ENCODE measurements at regions not wholly inside any gene's neighbourhood (a gene's known extent, or its start where the extent isn't known, plus 50 kb on each side); places are given as distances from the start of the nearest gene placed in this dataset.

DNA sequence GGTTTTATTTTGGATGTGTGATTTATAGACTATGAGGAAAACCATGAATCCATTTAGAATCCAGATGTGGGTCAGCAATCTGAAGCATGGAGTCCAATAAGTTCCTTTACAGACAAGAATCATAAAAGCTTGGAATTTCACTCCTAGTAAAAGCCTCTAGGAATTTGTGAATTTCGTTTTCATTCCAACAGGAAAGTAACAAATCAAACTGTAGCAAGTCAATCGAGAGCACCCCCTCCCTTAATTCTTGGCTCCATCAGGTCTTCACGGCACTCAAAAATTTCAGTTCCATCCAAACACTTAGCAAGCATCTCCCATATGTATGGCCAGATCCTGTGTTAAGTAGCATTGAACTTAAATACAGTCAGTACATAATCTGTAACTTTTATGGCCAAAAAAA is 143.6 kb upstream of the POU2AF2 start:
- H3K4me3 ChIP-seq: no peak overlapping the region
- TF ChIP-seq, protein P1, sequence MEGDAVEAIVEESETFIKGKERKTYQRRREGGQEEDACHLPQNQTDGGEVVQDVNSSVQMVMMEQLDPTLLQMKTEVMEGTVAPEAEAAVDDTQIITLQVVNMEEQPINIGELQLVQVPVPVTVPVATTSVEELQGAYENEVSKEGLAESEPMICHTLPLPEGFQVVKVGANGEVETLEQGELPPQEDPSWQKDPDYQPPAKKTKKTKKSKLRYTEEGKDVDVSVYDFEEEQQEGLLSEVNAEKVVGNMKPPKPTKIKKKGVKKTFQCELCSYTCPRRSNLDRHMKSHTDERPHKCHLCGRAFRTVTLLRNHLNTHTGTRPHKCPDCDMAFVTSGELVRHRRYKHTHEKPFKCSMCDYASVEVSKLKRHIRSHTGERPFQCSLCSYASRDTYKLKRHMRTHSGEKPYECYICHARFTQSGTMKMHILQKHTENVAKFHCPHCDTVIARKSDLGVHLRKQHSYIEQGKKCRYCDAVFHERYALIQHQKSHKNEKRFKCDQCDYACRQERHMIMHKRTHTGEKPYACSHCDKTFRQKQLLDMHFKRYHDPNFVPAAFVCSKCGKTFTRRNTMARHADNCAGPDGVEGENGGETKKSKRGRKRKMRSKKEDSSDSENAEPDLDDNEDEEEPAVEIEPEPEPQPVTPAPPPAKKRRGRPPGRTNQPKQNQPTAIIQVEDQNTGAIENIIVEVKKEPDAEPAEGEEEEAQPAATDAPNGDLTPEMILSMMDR (IDR thresholded peaks at IDR 0.05): no peak
- H3K27ac ChIP-seq: no peak overlapping the region
- no peak for DNase-seq (ENCODE audit: low spot score)

DNA sequence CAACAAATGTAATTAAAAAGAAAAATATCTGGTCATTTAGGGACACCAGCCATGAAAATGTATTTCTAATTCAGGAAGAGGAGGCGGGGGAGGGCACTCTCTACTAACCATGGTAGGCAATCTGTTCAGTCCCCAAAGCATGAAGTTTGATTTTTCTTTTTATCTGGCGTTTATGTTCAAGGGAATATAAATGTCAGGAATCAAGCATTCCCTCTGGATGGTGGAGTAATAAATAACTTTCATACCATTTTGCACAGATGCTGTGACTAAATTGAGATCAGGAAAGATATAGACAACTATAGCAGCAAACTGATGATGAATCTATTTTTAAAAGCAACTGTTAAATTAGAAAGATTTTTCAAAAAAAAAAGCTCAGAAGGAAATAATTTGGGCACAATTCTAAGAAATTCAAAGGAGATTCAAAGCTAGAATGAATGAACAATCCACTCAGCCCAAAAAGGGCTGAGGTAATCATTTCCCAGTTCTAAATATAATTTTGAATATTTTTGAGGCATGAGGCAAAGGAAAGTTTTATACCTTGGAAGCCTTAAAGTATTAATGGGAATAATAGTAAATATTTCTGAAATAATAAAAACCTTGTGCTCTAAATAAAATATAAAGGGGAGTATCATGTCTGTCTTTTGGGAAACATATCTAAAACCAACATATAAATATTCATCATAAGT is 146.4 kb upstream of the POU2AF2 start:
- TF ChIP-seq, protein P1 (IDR thresholded peaks at IDR 0.05): no peak
- DNase-seq (ENCODE audit: low spot score): no peak
- Histone ChIP-seq H3K27ac (no peak overlapping the region), H3K4me3 (no peak overlapping the region)

- Histone ChIP-seq H3K4me3 (no peak overlapping the region), H3K27ac (no peak overlapping the region)
- DNase-seq (ENCODE audit: low spot score): no peak
- TF ChIP-seq, protein P1 (IDR thresholded peaks at IDR 0.05): no peak
These were observed 147.4 kb upstream of the POU2AF2 start for GRCh38 chr11:111098091-111098490.

DNA sequence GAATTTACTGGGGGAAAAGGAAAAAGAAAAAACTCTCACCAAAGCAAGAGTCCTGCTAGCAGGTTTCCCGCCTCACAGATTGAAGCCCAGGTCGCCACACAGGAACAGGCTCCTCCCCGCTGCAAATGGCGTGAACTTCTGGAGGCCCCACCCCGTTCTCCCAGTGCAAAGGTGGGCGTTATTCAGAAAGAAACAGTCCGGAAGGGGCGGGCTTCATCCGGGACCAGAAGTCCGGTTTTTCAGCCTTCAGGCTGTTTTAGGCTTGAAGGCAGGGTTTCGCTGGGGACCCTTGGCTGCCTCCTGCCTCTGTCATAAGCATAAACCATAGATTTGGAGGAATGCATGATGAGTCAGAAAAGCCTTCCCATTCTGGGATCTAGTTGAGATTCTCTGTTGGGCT is 148.3 kb upstream of the POU2AF2 start:
- no peak for DNase-seq (ENCODE audit: low spot score)
- TF ChIP-seq, protein P1 (IDR thresholded peaks at IDR 0.05): no peak
- Histone ChIP-seq H3K4me3 (peak overlapping the region; percentile 41), H3K27ac (no peak overlapping the region)

- Histone ChIP-seq H3K4me3 (no peak overlapping the region), H3K27ac (no peak overlapping the region)
- TF ChIP-seq, protein P1 (IDR thresholded peaks at IDR 0.05): no peak
- no peak for DNase-seq (ENCODE audit: low spot score)
These were observed 150.2 kb upstream of the POU2AF2 start for GRCh38 chr11:111095327-111095726.

DNA sequence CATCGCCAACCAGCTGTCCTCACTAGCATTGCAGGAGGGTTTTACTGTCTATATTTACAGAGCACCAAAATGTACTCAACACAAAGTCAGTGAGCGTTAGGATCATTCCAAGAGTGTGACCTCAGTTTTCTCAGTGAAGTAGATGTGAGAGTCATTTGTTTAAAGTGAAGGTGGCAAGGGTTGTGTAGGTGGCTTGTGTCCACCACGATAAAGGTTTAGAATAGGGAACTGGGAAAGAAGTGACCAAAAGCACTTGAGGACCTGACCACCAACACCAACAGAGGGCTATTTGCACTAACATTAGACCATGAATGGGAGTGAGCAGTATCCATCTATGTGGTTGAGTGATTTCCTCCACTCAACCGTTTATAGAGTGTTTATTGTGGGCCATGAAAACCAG is 152.5 kb upstream of the POU2AF2 start:
- TF ChIP-seq, protein P1 (IDR thresholded peaks at IDR 0.05): no peak
- no peak overlapping the region for H3K4me3 ChIP-seq
- DNase-seq (ENCODE audit: low spot score): no peak
- no peak overlapping the region for H3K27ac ChIP-seq

GRCh38 chr11:111091321-111091938 is 154.1 kb upstream of the POU2AF2 start:
- TF ChIP-seq, protein P1 (IDR thresholded peaks at IDR 0.05): no peak
- no peak overlapping the region for H3K4me3 ChIP-seq
- no peak overlapping the region for H3K27ac ChIP-seq
- DNase-seq (ENCODE audit: low spot score): no peak

All from coronary artery (tissue), 2 donors.